Pancreas (tissue), 10 donors: ENCODE measurements at regions not wholly inside any gene's neighbourhood (a gene's known extent, or its start where the extent isn't known, plus 50 kb on each side); places are given as distances from the start of the nearest gene placed in this dataset.
A peak's percentile ranks its signal among the peaks of the same experiment; 100 is the strongest.

Source experiments
- ATAC-seq, 4 donors: fragments of 200-7000 bp; cut with Tn5 transposase; one replicate each; pipeline versions ENCODE4 v1.8.0 to v1.9.1; 2020; ENCODE audit warnings: mild to moderate bottlenecking in 4 of 4, moderate library complexity in 4 of 4
- DNase-seq, 6 donors: peaks; one replicate each; pipeline ENCODE4 v3.0.0-alpha.2; 2020
- FAIRE-seq: peaks from 2 replicates; lab custom pipeline; 2012; peaks lifted over from hg19 to GRCh38; lab: Jason Lieb, UNC
- H3K27ac ChIP-seq, 4 donors: fragments of 200-600 bp; sonication (generic); 1 replicate in 3 of 4; 2 replicates in 1 of 4; pipeline versions ENCODE4 v1.5.0 to v1.8.0; 2020
- H3K27me3 ChIP-seq, 4 donors: fragments of 200-600 bp; one replicate each; pipeline ENCODE4 v1.8.0; 2021
- H3K36me3 ChIP-seq, 3 donors: fragments of 200-600 bp; sonication (generic) in 1 of 3; one replicate each; pipeline versions ENCODE4 v1.5.0 to v1.8.0; 2020 to 2021
- H3K4me1 ChIP-seq, 3 donors: fragments of 200-600 bp; one replicate each; pipeline ENCODE4 v1.8.0; 2021
- H3K4me3 ChIP-seq, 4 donors: fragments of 200-600 bp; sonication (generic) in 2 of 4; one replicate each; pipeline versions ENCODE4 v1.5.0 to v1.8.0; 2020 to 2021
- H3K9me3 ChIP-seq, 4 donors: fragments of 200-600 bp; one replicate each; pipeline ENCODE4 v1.8.0; 2021
- WGBS, 2 donors: extraction: QIAGEN DNeasy Blood & Tissue Kit; methylation state at CpG; one replicate each; pipeline ENCODE4 v1.1.7; 2013; 5-methylcytosine and 5-hydroxymethylcytosine counted together
- intact Hi-C, 3 donors: fragments of 100-400 bp; cut with DNase I; formaldehyde crosslinking; loops; one replicate each; pipeline versions ENCODE4 v1.11.1 to v1.14.2; 2022
- TF ChIP-seq, protein P1 (sequence below), 4 donors: fragments of 200-600 bp; sonication (generic) in 3 of 4; IDR thresholded peaks; one replicate each; pipeline versions ENCODE4 v1.5.0 to v1.8.0; 2021; ENCODE audit warnings: antibody characterized with exemption in 4 of 4
- donor health status: healthy with polysubstance abuse.
- donor health status: DM: no; HTN: no; CAD: no; lungs with moderate emphysema.
- donor health status: DM: no; HTN: no; CAD: no.
- donor health status: control.
- donor health status: control.
- donor health status: Bipolar disorder and iron deficiency.
- donor health status: DM: yes; HTN: yes; CAD: no.
- donor health status: DM: no; HTN: no; CAD: no.
- donor health status: DM: no; HTN: no; CAD: no.
- donor health status: DM: yes; HTN: yes; CAD: no.

DNA sequence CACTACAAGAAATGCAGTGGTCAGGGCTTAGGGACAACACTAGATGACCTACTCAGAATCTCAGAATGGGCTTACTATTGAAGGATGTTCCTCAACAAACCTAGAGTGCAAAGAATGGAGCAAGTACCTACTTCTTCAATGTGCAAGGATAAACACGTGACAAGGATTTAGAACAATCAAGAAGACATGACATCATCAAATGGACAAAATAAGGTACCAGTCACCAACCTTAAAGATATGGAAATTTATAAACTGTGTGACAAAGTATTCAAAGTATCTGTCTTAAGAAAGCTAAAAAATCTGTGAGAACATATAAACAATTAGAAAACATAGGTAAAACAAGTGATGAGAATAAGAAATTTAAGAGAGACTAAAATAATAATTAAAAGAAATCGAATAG is 656.1 kb downstream of the ZWINT start:
- WGBS, 2 donors: 78 to 88% methylated on average over 2 of the region's 2 CpGs

GRCh38 chr10:55668326-55668922 is 692.6 kb downstream of the ZWINT start:
- H3K9me3 ChIP-seq: no peaks in the 10 kb centered on the region
- TF ChIP-seq, protein P1, sequence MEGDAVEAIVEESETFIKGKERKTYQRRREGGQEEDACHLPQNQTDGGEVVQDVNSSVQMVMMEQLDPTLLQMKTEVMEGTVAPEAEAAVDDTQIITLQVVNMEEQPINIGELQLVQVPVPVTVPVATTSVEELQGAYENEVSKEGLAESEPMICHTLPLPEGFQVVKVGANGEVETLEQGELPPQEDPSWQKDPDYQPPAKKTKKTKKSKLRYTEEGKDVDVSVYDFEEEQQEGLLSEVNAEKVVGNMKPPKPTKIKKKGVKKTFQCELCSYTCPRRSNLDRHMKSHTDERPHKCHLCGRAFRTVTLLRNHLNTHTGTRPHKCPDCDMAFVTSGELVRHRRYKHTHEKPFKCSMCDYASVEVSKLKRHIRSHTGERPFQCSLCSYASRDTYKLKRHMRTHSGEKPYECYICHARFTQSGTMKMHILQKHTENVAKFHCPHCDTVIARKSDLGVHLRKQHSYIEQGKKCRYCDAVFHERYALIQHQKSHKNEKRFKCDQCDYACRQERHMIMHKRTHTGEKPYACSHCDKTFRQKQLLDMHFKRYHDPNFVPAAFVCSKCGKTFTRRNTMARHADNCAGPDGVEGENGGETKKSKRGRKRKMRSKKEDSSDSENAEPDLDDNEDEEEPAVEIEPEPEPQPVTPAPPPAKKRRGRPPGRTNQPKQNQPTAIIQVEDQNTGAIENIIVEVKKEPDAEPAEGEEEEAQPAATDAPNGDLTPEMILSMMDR (IDR thresholded peaks at IDR 0.05): no peak
- intact Hi-C loops: no loop called here
- H3K4me1 ChIP-seq: no peaks in the 10 kb centered on the region
- FAIRE-seq: no peak
- DNase-seq: no peak
- H3K27me3 ChIP-seq: no peaks in the 10 kb centered on the region
- no peak overlapping the region for H3K27ac ChIP-seq
- H3K36me3 ChIP-seq: no peaks in the 10 kb centered on the region
- WGBS, 2 donors: 25 to 28% methylated on average over 2 of the region's 2 CpGs
- peak in 1 of 4 donors; percentile 53 for ATAC-seq
- H3K4me3 ChIP-seq: no peak overlapping the region

More for the DNA sequence above, 656.1 kb downstream of the ZWINT start:
- DNase-seq (no peak), FAIRE-seq (no peak), ATAC-seq (no peak)
- no peaks in the 10 kb centered on the region for H3K36me3 ChIP-seq
- TF ChIP-seq, protein P1 (IDR thresholded peaks at IDR 0.05): no peak
- no peaks in the 10 kb centered on the region for H3K4me1 ChIP-seq
- H3K27me3 ChIP-seq: peaks cover 0 to 6% (median 0%) of the 10 kb centered on the region in 4 donors
- no peak overlapping the region for H3K4me3 ChIP-seq
- H3K9me3 ChIP-seq: no peaks in the 10 kb centered on the region
- no peak overlapping the region for H3K27ac ChIP-seq
- intact Hi-C loops: no loop called here

DNA sequence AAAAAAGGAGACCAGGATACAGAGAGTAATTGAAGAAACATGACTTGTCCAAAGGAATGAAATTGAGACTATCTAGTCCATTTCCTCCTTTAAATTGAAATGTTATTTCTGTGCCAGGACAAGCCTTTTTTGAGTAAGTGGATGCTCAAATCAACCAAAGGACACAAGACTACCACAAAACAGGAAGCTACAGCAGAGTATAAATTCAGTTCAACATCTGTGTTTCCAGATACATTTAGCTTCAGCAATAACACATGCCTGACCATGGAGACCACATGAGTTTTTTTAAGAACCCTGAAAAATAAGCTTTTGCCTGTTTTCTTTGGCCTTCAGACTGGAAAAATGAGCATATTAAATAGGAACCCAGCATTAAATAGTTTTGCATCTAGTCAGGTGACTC is 707.5 kb downstream of the ZWINT start:
- H3K27me3 ChIP-seq: no peaks in the 10 kb centered on the region
- no peaks in the 10 kb centered on the region for H3K9me3 ChIP-seq
- H3K4me3 ChIP-seq: no peak overlapping the region
- H3K4me1 ChIP-seq: no peaks in the 10 kb centered on the region
- H3K27ac ChIP-seq: no peak overlapping the region
- FAIRE-seq (no peak), DNase-seq (no peak), ATAC-seq (no peak)
- intact Hi-C loops: no loop called here
- TF ChIP-seq, protein P1 (IDR thresholded peaks at IDR 0.05): no peak
- no peaks in the 10 kb centered on the region for H3K36me3 ChIP-seq

DNA sequence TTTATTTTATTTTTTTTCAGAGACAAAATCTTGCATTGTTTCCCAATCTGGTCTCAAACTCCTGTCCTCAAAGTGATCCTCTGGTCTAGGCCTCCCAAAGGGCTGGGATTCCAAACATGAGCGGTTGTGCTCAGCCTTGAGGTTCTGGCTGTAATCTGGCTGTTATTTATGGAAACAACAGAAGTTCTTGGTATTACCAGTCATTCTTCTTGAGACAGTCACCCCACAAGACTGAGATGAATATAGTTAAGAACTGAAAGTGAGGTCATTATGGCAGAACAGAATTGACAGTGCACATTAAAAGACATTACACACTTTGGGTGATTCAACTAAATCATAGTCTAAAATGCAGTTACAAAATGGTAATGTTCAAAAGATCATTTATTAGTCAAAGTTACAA is 719.5 kb downstream of the ZWINT start:
- Histone ChIP-seq H3K4me1 (no peaks in the 10 kb centered on the region), H3K4me3 (no peak overlapping the region), H3K9me3 (no peaks in the 10 kb centered on the region), H3K36me3 (no peaks in the 10 kb centered on the region), H3K27me3 (no peaks in the 10 kb centered on the region), H3K27ac (no peak overlapping the region)
- FAIRE-seq: no peak
- 19 to 34% methylated on average over 1 of the region's 1 CpG for WGBS, 2 donors
- intact Hi-C loops: no loop called here
- no peak for ATAC-seq
- no peak for DNase-seq
- TF ChIP-seq, protein P1 (IDR thresholded peaks at IDR 0.05): no peak

GRCh38 chr10:55631071-55631654 is 729.9 kb downstream of the ZWINT start:
- H3K36me3 ChIP-seq: no peaks in the 10 kb centered on the region
- H3K27ac ChIP-seq: no peak overlapping the region
- no peaks in the 10 kb centered on the region for H3K9me3 ChIP-seq
- FAIRE-seq: no peak
- TF ChIP-seq, protein P1 (IDR thresholded peaks at IDR 0.05): peak; percentile 53 to 81 (median 70)
- peaks cover 0 to 3% (median 0%) of the 10 kb centered on the region in 3 donors for H3K4me1 ChIP-seq
- intact Hi-C loops: no loop called here
- ATAC-seq: peak; percentile 96 to 97 (median 96)
- 0 to 1% methylated on average over 45 to 49 of the region's 49 CpGs for WGBS, 2 donors
- DNase-seq: peak; percentile 51 to 86 (median 71)
- H3K4me3 ChIP-seq: peak overlapping the region; percentile 18 to 46 (median 37)
- no peaks in the 10 kb centered on the region for H3K27me3 ChIP-seq
